OCI-LY3 (cell line): ENCODE measurements at regions not wholly inside any gene's neighbourhood (a gene's known extent, or its start where the extent isn't known, plus 50 kb on each side); places are given as distances from the start of the nearest gene placed in this dataset.

Experiments
- CTCF ChIP-seq: fragments of 200-600, 300-600 bp; sonication (generic); IDR thresholded peaks from 2 replicates; pipeline ENCODE4 v1.5.1; 2014; ENCODE audit warnings: antibody characterized with exemption, low read length, low read depth
- EZH2phosphoT487 ChIP-seq: fragments of 200-600 bp; shearing (Covaris generic); IDR thresholded peaks from 2 replicates; pipeline ENCODE4 v1.6.1; 2018; ENCODE audit warnings: antibody characterized with exemption, mixed run types, low read depth

DNA sequence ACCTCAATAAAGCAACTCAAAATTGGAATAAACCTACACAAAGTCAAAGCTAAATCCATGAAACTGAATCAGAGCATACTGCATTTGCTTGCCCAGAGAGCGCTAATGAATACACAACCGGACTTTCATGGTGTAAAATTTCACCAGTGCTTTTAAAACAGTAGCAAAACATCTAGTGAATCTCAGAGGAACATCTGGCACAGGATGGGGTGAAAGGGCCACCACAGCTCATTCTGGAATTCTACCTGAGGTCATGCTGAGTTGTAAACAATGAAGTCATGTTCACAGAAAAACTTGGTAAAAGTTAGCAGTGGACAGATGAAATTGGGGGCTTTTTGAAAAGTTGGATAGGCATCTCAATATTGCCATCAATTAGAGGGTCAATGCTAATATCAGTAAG, 125.6 kb upstream of the STXBP5 start:
- TF ChIP-seq CTCF (no peak), EZH2phosphoT487 (no peak)
